Raji (cell line): ENCODE measurements at regions not wholly inside any gene's neighbourhood (a gene's known extent, or its start where the extent isn't known, plus 50 kb on each side); places are given as distances from the start of the nearest gene placed in this dataset.

Experiments
- POLR2A ChIP-seq: IDR thresholded peaks from 2 replicates; pipeline ENCODE4 v1.6.1; 2011; ENCODE audit warnings: low read depth, low read length, control low read depth; ENCODE audit not compliant: insufficient read depth

DNA sequence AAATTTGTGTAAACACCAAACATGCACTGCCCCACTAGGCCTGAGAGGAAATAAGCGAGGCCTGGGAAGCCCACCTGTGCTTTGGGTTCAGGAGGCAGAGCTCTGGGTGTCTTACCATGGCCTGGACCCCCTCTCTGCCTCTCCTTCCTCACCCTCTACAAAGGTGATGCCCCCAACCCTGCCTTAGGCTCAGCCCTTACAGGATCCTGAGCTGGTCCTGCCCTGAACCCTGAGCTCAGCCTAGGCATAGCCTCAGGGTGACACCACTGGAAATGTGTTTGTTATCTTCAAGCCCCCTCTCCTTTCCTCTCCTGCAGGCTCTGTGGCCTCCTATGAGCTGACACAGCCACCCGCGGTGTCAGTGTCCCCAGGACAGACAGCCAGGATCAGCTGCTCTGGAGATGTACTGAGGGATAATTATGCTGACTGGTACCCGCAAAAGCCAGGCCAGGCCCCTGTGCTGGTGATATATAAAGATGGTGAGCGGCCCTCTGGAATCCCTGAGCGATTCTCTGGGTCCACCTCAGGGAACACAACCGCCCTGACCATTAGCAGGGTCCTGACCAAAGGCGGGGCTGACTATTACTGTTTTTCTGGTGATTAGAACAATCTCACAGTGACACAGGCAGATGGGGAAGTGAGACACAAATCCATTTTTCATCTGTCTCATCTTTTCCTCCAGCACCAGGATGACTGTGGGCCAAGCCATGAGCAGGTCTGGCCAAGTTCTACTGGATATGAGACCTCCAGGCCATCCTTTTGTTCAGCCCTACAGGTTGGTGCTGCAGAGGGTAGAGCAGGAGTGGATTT lies 117.8 kb downstream of the GGTLC2 start:
- no peak for TF ChIP-seq POLR2A

DNA sequence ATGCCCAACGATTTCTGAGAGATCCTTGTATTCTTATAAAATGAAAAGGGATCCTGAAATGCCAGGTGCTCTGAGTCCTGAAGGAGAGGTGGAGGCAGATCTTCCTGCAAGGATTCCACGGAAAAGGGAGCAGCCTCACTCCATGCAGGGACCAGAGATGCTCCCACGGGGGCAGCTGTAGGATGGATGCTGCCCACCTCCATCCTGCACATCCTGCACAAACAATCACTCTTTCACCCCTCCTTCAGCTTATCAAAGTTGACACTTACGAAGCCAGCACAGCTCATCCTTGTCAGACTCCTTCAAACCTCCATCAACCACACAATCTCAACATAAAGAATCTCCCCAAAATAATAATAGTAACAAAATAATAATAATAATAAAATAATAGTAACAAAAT lies 119.1 kb downstream of the GGTLC2 start:
- no peak for TF ChIP-seq POLR2A

DNA sequence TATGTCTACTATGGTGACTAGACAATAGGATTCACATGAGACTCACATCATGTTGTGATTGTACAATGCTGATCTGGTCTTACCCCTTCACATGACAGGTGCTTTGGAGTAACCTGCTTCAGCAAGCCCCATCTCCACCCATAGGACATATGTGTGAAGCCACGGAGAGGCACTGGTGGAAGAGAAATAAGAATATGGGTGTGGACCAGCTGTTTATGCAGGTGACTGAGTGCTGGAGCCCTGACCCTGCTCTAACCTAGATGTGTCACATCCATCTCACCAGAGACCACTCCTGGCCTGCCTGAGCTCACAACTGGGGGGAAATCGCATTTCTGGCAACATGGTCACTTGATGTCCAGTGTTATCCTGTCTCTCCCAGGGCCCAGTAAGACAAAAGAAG lies 119.7 kb downstream of the GGTLC2 start:
- no peak for TF ChIP-seq POLR2A

DNA sequence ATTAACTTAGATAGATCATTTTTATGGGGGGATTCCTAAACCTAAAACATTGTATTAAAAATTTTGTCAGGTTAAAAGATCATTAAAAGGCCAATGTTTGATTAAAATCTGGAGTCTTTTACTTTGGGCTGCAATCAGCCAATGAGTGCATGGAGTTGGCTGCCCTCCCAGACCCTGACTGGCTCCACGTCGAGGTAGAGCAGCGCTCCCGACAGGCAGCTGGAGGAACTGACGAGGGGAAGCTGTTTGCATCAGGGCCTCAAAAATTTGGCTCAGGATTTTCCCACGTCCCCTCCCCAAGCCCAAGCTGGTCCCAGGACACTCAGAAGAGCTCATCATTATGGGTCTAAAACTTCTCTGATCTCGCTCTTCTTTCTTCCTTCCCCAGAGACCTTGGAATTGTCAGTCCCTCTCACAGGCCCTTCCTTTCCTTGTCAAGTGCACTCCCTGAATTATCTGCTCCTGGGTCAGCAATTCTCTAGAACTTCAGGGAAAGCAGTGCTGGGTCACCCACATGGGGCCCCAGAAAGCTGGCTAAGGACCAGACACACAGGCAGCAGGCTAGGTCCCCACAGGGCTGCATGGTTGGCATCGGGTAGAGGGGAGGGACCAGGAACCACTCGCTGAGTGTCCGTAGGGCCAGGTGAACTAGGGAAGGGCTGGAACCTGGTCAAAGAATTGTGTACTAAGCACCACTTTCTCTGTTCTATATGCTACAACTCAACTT lies 119.6 kb upstream of the IGLL5 start:
- no peak for TF ChIP-seq POLR2A

DNA sequence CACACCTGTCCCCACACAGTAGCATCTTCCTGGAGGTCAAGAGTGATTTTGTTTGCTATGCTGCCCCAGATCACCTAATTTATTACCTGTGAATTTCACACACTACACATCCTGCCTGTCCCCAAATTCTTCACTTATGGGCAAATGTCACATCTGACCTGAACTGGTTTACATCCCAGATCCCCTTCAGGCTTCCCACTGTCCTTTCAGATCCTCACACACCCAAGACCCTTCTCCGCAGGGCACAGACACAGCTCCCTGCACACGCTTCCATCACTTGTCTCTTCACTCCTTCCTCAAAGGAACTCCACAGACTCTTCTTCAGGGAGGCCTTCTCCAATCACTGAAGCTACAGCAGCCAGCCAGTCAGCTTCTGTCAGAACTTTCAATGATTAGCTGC lies 118.7 kb upstream of the IGLL5 start:
- TF ChIP-seq POLR2A = no peak

DNA sequence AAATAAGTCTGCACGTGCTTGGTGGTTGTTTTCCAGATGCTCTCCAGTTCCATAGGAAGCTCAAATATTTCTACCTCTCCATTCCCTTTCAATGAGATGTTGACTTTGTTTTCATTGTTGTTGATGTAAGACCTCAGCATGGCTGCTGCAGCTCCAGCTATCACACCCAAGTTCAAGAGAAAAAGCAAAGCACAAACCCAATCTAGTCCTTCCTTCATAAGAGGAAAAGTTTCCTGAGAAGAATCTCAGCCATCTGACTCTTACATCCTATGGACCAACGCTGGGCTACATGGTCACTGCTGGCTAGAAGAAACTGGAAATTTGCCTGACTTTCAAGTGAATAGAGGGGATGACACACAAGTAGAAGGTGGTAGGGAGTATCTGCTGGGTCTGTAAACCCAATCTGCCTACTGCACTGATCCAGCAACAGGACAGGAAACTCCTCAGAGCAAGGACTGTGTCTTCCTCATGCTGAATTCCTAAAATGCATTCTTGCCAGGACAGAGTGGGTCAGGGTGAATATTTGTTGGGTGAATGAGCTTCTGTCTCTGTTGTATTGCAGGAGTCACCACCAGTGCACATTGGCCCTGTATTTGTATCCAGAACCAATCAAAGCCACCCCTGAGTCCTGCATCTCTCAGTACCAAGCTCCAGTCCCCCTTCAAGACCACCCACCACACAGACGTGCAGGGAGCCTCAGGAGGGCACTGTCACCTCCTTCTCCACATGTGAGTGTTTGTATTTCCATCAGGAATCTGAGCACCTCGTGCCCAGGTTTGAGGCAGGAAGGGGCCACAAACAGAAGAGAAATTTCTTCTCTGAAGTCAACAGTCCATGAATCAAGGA lies 118.0 kb upstream of the IGLL5 start:
- TF ChIP-seq POLR2A = no peak

DNA sequence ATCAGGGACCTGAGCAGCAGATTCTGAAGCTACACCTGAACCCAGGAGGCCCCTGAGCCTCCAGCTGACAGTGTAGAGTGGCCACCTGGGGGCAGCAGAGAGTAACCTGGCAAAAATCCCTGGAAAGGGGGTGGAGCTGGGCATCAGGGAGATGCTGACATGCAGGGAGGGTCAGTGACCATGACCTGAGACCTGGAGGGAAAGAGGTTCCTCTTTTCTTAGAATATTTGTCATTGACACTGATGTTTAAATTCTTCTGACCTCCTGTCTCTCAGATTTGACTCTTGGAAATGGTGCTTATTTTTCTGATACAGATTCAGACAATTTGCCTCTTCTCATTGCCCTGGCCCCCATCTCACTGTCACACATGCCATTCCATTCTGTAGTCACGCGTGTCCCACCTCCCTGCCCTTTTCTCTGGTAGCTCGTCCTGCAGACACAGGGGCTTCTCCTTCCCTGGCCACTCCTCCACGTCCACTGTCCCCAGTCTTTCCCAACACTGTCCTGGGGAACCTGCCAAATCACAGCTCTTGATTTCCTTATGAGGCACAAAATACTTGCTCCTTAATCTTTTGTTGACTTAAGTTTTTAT lies 117.2 kb upstream of the IGLL5 start:
- no peak for TF ChIP-seq POLR2A

DNA sequence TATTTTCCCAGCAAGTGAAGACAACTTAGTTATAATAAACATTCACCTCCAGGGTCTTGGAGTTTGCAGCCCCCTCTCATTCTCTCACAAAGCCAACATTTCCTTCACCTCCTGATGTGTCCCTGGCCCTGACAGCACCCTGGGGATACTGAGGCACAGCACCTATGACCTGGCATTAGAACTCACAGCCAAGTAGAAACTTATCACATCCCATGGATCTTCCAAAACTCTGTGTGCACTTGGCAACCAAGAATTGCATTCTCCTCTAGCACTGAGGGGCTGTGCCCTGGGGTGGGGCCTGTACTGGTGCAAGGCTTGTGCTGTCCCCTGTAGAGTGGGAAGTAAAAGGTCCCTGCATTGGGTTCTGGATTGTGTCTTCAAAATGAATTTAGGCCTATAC lies 116.7 kb upstream of the IGLL5 start:
- no peak for TF ChIP-seq POLR2A

DNA sequence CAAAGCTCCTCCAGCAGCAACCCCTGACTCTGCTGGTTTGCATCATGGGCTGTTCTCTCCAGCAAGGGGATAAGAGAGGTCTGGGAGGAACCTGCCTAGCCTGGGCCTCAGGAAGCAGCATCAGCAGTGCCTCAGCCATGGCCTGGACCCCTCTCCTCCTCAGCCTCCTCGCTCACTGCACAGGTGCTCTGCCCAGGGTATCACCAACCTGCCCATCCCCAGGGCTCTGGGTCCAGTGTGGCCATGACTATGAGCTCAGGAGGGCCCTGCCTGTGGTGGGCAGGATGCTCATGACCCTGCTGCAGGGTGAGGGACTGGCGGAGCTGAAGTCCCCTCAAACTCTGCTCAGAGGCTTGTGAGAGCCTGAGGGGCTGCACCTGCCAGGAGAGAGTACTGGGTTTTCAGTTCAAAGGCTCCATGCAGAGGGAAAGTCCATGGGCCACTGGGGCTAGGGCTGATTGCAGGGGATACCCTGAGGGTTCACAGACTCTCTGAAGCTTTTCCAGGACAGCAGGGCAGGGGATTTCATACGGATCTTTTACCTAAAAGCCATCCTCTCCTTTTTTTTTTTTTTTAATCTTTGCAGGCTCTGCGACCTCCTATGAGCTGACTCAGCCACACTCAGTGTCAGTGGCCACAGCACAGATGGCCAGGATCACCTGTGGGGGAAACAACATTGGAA lies 115.8 kb upstream of the IGLL5 start:
- TF ChIP-seq POLR2A = no peak

DNA sequence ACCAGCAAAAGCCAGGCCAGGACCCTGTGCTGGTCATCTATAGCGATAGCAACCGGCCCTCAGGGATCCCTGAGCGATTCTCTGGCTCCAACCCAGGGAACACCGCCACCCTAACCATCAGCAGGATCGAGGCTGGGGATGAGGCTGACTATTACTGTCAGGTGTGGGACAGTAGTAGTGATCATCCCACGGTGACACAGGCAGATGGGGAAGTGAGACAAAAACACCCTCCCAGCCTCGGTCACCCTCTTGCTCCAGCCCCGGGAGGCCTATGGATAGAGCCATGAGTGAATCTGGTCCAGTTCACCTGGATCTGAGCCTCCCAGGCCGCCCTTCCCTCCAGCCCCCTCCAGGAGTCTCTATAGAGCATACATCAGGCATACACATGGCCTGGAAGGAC lies 115.2 kb upstream of the IGLL5 start:
- TF ChIP-seq POLR2A = no peak

DNA sequence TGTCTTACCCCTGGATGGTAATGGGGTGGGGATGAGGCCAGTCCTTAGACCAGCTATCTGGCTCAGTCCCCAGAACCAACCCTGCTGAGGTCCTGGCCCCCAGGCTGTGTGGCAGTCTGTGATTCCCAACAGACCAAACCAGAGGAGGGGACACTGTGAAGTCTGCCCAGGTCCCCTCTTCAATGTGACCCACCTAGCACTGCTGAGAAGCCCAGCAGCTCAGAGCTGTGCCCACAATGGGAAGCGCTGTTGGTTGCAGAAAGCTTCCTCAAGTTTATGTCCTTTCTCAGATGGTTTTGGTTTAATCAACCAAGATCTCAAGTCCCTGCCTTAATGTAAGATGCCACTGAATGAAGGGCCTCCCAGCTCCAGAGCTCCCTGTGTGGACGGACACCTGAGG lies 114.7 kb upstream of the IGLL5 start:
- TF ChIP-seq POLR2A = no peak

DNA sequence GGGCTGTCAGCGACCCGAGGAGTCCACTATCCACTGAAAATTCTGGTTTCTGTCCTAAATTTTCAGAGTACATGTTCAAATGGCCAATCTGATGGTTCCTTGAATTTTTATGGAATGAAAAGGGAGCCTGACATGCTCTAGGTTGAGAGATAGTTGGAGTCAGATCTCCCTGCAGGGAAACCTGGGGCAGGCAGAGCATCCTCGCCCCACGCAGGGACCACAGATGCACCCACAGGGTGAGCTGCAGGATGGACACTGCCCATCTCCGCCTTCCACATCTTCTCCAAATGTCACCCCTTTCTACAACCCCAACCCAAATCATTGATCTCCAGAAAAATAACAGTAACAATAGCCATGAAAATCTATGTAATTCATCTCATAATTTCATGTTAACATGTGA lies 114.2 kb upstream of the IGLL5 start:
- no peak for TF ChIP-seq POLR2A

DNA sequence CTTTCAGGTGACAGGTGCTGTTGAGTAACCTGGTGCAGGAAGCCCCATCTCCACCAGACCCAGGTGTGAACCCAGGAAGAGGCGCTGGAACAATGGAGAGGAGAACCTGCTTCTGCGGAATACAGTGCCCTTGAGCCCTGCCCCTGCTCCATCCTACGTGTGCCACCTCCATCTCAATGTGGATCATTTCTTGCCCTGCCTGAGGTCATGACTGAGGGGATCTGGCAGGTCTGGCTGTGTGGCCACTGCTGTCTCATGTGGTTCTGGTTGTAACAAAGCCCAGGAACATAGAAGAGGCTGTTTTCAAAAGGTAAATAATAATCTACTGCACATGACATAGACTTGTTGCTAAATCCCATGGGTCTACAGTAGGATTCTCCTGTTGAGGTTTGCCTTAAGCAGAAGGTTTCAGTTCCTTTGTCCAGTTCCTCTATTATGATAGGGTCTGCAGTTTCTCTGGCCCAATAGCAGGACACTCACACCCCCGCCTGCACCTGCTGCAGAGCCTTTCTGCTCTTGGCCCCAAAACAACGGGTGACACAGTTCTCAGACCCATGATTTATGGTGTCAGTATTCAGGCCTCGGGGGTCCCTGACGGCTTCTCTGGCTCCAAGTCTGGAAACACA lies 113.5 kb upstream of the IGLL5 start:
- no peak for TF ChIP-seq POLR2A

DNA sequence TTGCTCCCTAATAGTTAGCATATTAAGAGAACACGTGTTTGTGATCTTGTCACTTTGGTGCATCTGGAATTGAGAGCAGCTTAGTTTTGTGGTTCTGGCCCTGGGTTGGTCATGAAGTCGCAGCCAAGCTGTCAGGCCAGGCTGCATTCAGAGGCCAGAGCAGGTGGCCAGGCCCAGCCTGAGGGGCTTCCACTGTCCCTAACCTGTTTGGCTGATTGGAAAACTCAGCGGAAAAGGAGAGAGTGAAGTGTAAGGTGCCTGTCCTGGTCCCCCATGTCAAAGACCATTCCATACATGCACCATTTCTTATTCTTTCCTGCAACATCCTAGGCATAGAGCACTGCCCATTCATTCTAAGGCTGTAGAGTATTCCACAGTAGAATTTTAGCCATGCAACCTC lies 111.5 kb upstream of the IGLL5 start:
- no peak for TF ChIP-seq POLR2A
